ENCODE measurements at regions not wholly inside any gene's neighbourhood (a gene's known extent, or its start where the extent isn't known, plus 50 kb on each side); places are given as distances from the start of the nearest gene placed in this dataset.

DNA sequence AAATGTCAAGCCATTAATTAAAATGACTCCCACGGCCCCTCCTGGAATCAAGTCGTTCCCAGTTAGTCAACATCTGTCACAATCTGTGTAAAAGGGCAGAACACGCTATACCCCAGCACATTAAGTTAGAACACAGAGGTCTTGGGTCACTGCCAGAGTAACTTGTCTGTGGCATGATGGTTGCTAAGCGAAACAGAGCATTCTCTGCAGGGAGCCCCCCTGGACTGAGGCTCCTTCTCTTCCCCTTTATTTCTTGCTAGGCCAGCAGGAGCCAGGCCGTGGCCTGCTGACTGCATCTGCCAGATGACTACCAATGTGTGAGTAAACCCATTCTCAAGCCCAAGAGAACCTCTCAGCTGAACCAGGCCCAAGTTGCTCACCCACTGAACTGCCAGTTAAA, 51.9 kb upstream of the ZBED3 start:
- Histone ChIP-seq H3K4me1 (replicated peaks) (no peaks in the 10 kb centered on the region), H3K27ac (peak overlapping the region in 1 of 2 donors; percentile 56), H3K9me3 (no peaks in the 10 kb centered on the region), H3K4me3 (no peak overlapping the region), H3K36me3 (no peaks in the 10 kb centered on the region), H3K27me3 (replicated peaks; ENCODE audit: insufficient read depth) (no peaks in the 10 kb centered on the region)
- peak; percentile 76 for DNase-seq (ENCODE audit: low spot score)
- no peak for TF ChIP-seq POLR2A (IDR thresholded peaks at IDR 0.05)
- peak; percentile 90 for TF ChIP-seq POLR2AphosphoS5 (IDR thresholded peaks at IDR 0.05)
- WGBS = 31% methylated on average over 5 of the region's 5 CpGs
- intact Hi-C loops (cut with DNase I) = loop anchor here (10.0 kb wide), 2 partner anchors 54 to 296 kb away; partner anchors contain the start of gene ZBED3

Small RNA genes in the stretch of these regions (small RNA-seq; reads per million reads assigned to genes)
- gene HMGB1P35 = 0 reads per million in 2 donors
